SU-DHL-6 (cell line): ENCODE measurements at regions not wholly inside any gene's neighbourhood (a gene's known extent, or its start where the extent isn't known, plus 50 kb on each side); places are given as distances from the start of the nearest gene placed in this dataset.

ENCODE experiments used
- EZH2phosphoT487 ChIP-seq: fragments of 200-600 bp; sonication (generic), shearing (Covaris generic); conservative IDR thresholded peaks from 2 replicates; pipeline ENCODE4 v1.6.1; 2018; ENCODE audit warnings: mild to moderate bottlenecking, antibody characterized with exemption, low read length, moderate library complexity, mixed read lengths
- TF ChIP-seq, protein P1 (sequence below): fragments of 200-600 bp; sonication (generic); IDR thresholded peaks from one replicate; pipeline ENCODE4 v1.5.1; 2017; ENCODE audit warnings: antibody characterized with exemption, mild to moderate bottlenecking, low read length, moderate library complexity; ENCODE audit not compliant: insufficient read depth, poor library complexity, severe bottlenecking

DNA sequence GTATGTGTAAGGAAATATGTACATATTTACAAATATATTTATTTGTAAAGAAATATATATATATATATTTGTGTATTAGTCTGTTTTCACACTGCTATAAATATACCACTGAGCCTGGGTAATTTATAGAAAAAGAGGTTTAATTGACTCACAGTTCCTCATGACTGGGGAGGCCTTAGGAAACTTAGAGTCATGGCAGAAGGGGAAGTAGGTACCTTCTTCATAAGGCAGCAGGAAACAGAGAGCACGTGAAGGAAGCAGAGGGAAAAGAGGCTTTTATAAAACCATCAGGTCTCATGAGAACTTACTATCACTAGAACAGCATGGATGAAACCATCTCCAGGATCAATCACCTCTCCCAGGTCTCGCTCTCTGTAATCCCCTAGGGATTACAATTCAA lies 644.5 kb upstream of the HS3ST5 start:
- TF ChIP-seq, protein P1, sequence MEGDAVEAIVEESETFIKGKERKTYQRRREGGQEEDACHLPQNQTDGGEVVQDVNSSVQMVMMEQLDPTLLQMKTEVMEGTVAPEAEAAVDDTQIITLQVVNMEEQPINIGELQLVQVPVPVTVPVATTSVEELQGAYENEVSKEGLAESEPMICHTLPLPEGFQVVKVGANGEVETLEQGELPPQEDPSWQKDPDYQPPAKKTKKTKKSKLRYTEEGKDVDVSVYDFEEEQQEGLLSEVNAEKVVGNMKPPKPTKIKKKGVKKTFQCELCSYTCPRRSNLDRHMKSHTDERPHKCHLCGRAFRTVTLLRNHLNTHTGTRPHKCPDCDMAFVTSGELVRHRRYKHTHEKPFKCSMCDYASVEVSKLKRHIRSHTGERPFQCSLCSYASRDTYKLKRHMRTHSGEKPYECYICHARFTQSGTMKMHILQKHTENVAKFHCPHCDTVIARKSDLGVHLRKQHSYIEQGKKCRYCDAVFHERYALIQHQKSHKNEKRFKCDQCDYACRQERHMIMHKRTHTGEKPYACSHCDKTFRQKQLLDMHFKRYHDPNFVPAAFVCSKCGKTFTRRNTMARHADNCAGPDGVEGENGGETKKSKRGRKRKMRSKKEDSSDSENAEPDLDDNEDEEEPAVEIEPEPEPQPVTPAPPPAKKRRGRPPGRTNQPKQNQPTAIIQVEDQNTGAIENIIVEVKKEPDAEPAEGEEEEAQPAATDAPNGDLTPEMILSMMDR: no peak
- TF ChIP-seq EZH2phosphoT487: no peak
